22Rv1 (cell line): ENCODE measurements at regions not wholly inside any gene's neighbourhood (a gene's known extent, or its start where the extent isn't known, plus 50 kb on each side); places are given as distances from the start of the nearest gene placed in this dataset.

Source experiments
- H3K27ac ChIP-seq: fragments of 450-650 bp; 2 replicates; pipeline ENCODE4 v1.5.1; 2017
- CTCF ChIP-seq: fragments of 450-650 bp; IDR thresholded peaks from 2 replicates; pipeline ENCODE4 v1.5.1; 2017; ENCODE audit warnings: mild to moderate bottlenecking
- ZFX ChIP-seq: fragments of 450-650 bp; IDR thresholded peaks from 2 replicates; pipeline ENCODE4 v1.6.1; 2017; ENCODE audit warnings: antibody characterized with exemption, borderline replicate concordance

GRCh38 chr2:129376426-129377077 lies 602.9 kb upstream of the RAB6C start:
- TF ChIP-seq ZFX (no peak), CTCF (no peak)
- no peak overlapping the region for H3K27ac ChIP-seq

DNA sequence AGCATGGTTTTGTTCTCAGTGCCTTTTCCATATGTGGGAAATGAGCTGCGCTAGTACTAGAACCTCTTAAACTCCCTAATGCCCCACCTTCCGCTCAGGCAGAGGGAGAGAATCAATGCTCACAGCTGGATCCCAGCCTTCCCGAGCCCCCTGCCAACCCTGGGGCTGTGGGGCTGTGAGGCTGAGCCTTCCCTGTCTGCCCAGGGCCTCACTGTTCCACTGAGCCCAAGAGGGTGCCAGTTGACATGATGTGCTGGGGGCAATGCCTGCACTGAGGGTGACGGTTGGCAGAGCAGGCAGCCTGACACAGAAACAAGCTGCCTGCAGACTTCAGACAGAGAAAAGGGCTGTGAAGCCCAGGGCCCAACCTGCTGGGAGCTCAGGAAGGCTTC lies 602.4 kb upstream of the RAB6C start:
- TF ChIP-seq ZFX (no peak), CTCF (no peak)
- no peak overlapping the region for H3K27ac ChIP-seq

- no peak for TF ChIP-seq CTCF
- no peak overlapping the region for H3K27ac ChIP-seq
These were observed 601.3 kb upstream of the RAB6C start for GRCh38 chr2:129378186-129378585.

- no peak overlapping the region for H3K27ac ChIP-seq
- TF ChIP-seq ZFX (no peak), CTCF (no peak)
These were observed 600.1 kb upstream of the RAB6C start for GRCh38 chr2:129379411-129379810.

- TF ChIP-seq ZFX: no peak
- no peak for TF ChIP-seq CTCF
- no peak overlapping the region for H3K27ac ChIP-seq
These were observed 597.7 kb upstream of the RAB6C start for GRCh38 chr2:129381789-129382188.

- no peak for TF ChIP-seq CTCF
- TF ChIP-seq ZFX: no peak
- no peak overlapping the region for H3K27ac ChIP-seq
These were observed 590.6 kb upstream of the RAB6C start for GRCh38 chr2:129388870-129389269.

GRCh38 chr2:129393816-129394215 lies 585.6 kb upstream of the RAB6C start:
- H3K27ac ChIP-seq: no peak overlapping the region

More at GRCh38 chr2:129393816-129394215, 585.6 kb upstream of the RAB6C start:
- no peak for TF ChIP-seq CTCF
- no peak for TF ChIP-seq ZFX
